HL-60 (cell line): ENCODE measurements at regions not wholly inside any gene's neighbourhood (a gene's known extent, or its start where the extent isn't known, plus 50 kb on each side); places are given as distances from the start of the nearest gene placed in this dataset.

Experiments used
- DNase-seq, 2 experiments: peaks; one replicate each; pipeline ENCODE4 v3.0.0-alpha.2; 2010 to 2020; ENCODE audit warnings: low read depth in 1 of 2, low spot score in 1 of 2
- H3K27ac ChIP-seq: fragments of 250-450 bp; sonication (Bioruptor Pico); replicated peaks from 2 replicates; pipeline ENCODE4 v1.5.1; 2020; ENCODE audit warnings: mild to moderate bottlenecking, moderate library complexity
- H3K27me3 ChIP-seq: fragments of 250-450 bp; sonication (Bioruptor Pico); 2 replicates; pipeline ENCODE4 v1.5.1; 2021; ENCODE audit warnings: mild to moderate bottlenecking, moderate library complexity; ENCODE audit not compliant: insufficient read depth, poor library complexity, severe bottlenecking
- H3K4me3 ChIP-seq: replicated peaks from 2 replicates; pipeline ENCODE4 v1.5.1; 2011; ENCODE audit warnings: mild to moderate bottlenecking, control low read depth, low read length; ENCODE audit not compliant: insufficient read depth
- GABPA ChIP-seq: IDR thresholded peaks from 2 replicates; pipeline ENCODE4 v1.6.1; 2012; ENCODE audit warnings: low read depth
- POLR2AphosphoS5 ChIP-seq: IDR thresholded peaks from 2 replicates; pipeline ENCODE4 v1.6.1; 2012; ENCODE audit warnings: low read depth
- SPI1 ChIP-seq: IDR thresholded peaks from 2 replicates; pipeline ENCODE4 v1.6.1; 2012; ENCODE audit warnings: low read depth, mild to moderate bottlenecking, borderline replicate concordance
- TF ChIP-seq, protein P1 (sequence below): IDR thresholded peaks from 2 replicates; pipeline ENCODE4 v1.6.1; 2012; ENCODE audit warnings: low read depth; ENCODE audit not compliant: insufficient replicate concordance
- TF ChIP-seq, protein P2 (sequence below): IDR thresholded peaks from one replicate; pipeline ENCODE4 v1.5.1; 2011; ENCODE audit warnings: low read length, control low read depth, inconsistent platforms; ENCODE audit not compliant: insufficient read depth

DNA sequence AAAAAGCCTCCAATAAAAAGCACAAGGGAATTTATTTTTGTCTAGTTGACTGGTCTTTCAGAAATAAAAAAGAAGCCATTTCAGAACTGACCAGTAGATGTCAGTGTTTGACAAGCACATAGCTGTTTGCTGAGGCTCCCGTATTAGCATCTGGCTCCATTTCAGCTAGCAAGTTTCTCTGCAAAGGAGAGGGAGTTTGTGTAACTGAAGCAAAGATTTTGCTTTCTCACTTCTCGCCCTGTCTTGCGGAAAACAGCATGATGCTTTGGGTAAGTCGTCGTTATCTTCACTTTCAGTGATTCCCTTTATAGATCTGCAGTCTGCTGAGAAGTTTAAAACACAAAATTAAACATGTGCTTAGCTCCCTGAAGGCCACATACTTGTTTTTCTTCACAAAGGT lies 85.5 kb downstream of the CT47B1 start:
- no peaks in the 10 kb centered on the region for H3K27me3 ChIP-seq
- DNase-seq = peak; percentile 7 to 43
- H3K4me3 ChIP-seq = no peak overlapping the region

DNA sequence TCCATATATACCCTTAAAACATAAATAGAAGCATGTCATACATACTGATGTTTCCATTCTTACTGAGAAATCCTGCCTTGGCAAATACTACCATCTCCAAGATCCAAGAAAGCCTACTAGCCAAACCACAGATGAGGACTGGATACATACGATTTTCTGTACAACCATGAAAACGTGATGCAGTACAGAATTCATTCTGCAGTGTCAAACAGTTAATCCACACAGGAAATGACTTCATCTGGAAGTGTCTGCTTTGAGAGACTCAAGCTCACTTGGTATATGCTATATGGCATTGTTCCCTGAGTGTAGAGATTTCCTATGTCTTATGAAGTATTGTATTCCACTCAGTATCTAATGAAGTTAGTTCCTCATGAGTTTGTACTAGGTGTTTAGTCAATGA lies 94.3 kb downstream of the CT47B1 start:
- H3K27ac ChIP-seq = no peak overlapping the region
- TF ChIP-seq, protein P1, sequence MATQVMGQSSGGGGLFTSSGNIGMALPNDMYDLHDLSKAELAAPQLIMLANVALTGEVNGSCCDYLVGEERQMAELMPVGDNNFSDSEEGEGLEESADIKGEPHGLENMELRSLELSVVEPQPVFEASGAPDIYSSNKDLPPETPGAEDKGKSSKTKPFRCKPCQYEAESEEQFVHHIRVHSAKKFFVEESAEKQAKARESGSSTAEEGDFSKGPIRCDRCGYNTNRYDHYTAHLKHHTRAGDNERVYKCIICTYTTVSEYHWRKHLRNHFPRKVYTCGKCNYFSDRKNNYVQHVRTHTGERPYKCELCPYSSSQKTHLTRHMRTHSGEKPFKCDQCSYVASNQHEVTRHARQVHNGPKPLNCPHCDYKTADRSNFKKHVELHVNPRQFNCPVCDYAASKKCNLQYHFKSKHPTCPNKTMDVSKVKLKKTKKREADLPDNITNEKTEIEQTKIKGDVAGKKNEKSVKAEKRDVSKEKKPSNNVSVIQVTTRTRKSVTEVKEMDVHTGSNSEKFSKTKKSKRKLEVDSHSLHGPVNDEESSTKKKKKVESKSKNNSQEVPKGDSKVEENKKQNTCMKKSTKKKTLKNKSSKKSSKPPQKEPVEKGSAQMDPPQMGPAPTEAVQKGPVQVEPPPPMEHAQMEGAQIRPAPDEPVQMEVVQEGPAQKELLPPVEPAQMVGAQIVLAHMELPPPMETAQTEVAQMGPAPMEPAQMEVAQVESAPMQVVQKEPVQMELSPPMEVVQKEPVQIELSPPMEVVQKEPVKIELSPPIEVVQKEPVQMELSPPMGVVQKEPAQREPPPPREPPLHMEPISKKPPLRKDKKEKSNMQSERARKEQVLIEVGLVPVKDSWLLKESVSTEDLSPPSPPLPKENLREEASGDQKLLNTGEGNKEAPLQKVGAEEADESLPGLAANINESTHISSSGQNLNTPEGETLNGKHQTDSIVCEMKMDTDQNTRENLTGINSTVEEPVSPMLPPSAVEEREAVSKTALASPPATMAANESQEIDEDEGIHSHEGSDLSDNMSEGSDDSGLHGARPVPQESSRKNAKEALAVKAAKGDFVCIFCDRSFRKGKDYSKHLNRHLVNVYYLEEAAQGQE = no peak
- TF ChIP-seq GABPA = no peak
- TF ChIP-seq, protein P2, sequence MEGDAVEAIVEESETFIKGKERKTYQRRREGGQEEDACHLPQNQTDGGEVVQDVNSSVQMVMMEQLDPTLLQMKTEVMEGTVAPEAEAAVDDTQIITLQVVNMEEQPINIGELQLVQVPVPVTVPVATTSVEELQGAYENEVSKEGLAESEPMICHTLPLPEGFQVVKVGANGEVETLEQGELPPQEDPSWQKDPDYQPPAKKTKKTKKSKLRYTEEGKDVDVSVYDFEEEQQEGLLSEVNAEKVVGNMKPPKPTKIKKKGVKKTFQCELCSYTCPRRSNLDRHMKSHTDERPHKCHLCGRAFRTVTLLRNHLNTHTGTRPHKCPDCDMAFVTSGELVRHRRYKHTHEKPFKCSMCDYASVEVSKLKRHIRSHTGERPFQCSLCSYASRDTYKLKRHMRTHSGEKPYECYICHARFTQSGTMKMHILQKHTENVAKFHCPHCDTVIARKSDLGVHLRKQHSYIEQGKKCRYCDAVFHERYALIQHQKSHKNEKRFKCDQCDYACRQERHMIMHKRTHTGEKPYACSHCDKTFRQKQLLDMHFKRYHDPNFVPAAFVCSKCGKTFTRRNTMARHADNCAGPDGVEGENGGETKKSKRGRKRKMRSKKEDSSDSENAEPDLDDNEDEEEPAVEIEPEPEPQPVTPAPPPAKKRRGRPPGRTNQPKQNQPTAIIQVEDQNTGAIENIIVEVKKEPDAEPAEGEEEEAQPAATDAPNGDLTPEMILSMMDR = no peak
- TF ChIP-seq POLR2AphosphoS5 = no peak
- TF ChIP-seq SPI1 = no peak
- no peaks in the 10 kb centered on the region for H3K27me3 ChIP-seq
- H3K4me3 ChIP-seq = no peak overlapping the region
- DNase-seq = no peak

More for the DNA sequence above, 85.5 kb downstream of the CT47B1 start:
- no peak for TF ChIP-seq SPI1
- TF ChIP-seq POLR2AphosphoS5 = no peak
- TF ChIP-seq, protein P2 = peak; percentile 25
- TF ChIP-seq, protein P1 = no peak
- H3K27ac ChIP-seq = no peak overlapping the region

DNA sequence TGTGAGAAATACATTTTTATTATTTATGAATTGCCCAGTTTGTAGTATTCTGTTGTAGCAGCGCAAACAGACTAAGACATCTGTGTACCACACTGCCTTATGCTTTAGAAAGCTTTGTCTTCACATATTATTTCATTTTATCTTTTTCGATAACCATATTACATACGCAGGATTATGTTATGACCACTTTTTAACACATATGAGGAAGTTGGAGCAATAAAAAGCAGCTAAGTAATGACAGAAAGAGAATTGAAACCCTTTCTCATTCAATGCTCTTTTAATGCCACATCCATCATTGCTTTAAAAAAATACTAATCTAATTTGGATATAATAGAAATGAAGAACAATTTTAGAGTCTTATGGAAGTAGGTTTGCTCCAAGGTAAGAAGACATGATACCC lies 99.7 kb downstream of the CT47B1 start:
- no peak for TF ChIP-seq GABPA
- TF ChIP-seq POLR2AphosphoS5 = no peak
- TF ChIP-seq, protein P1 = no peak
- TF ChIP-seq, protein P2 = no peak
- no peak for TF ChIP-seq SPI1
- Histone ChIP-seq H3K27ac (no peak overlapping the region), H3K27me3 (no peaks in the 10 kb centered on the region), H3K4me3 (no peak overlapping the region)
- DNase-seq = no peak
